ENCODE measurements at regions not wholly inside any gene's neighbourhood (a gene's known extent, or its start where the extent isn't known, plus 50 kb on each side); places are given as distances from the start of the nearest gene placed in this dataset.

GRCh38 chr12:71242511-71242910, 84.7 kb upstream of the TSPAN8 start:
- Histone ChIP-seq H3K27ac (ENCODE audit: low read depth, low read length) (no peak overlapping the region), H3K27me3 (ENCODE audit: insufficient read depth, low read length) (no peaks in the 10 kb centered on the region), H3K4me2 (ENCODE audit: insufficient read depth, low read length) (no peak overlapping the region), H3K4me1 (ENCODE audit: insufficient read depth, low read length) (no peaks in the 10 kb centered on the region), H2AFZ (ENCODE audit: low read length) (no peak overlapping the region), H3K79me2 (ENCODE audit: insufficient read depth, low read length) (no peaks in the 10 kb centered on the region), H3K9me3 (ENCODE audit: low read depth, low read length) (no peaks in the 10 kb centered on the region), H3K36me3 (ENCODE audit: insufficient read depth, low read length) (no peaks in the 10 kb centered on the region), H3K4me3 (ENCODE audit: insufficient read depth, low read length) (no peak overlapping the region), H4K20me1 (ENCODE audit: insufficient read depth, low read length) (no peaks in the 10 kb centered on the region)
- TF ChIP-seq CTCF (IDR thresholded peaks at IDR 0.05; ENCODE audit: extremely low read depth, low read depth, low read length) = no peak
- DNase-seq (ENCODE audit: insufficient read length, low spot score, missing footprints) = no peak

- no peaks in the 10 kb centered on the region for H3K4me1 ChIP-seq (ENCODE audit: insufficient read depth, low read length)
- no peaks in the 10 kb centered on the region for H4K20me1 ChIP-seq (ENCODE audit: insufficient read depth, low read length)
- H3K79me2 ChIP-seq (ENCODE audit: insufficient read depth, low read length) = no peaks in the 10 kb centered on the region
- no peak overlapping the region for H2AFZ ChIP-seq (ENCODE audit: low read length)
- no peaks in the 10 kb centered on the region for H3K9me3 ChIP-seq (ENCODE audit: low read depth, low read length)
- H3K4me2 ChIP-seq (ENCODE audit: insufficient read depth, low read length) = no peak overlapping the region
- no peak overlapping the region for H3K27ac ChIP-seq (ENCODE audit: low read depth, low read length)
- TF ChIP-seq CTCF (IDR thresholded peaks at IDR 0.05; ENCODE audit: extremely low read depth, low read depth, low read length) = no peak
- DNase-seq (ENCODE audit: insufficient read length, low spot score, missing footprints) = no peak
- H3K27me3 ChIP-seq (ENCODE audit: insufficient read depth, low read length) = no peaks in the 10 kb centered on the region
- H3K36me3 ChIP-seq (ENCODE audit: insufficient read depth, low read length) = no peaks in the 10 kb centered on the region
- H3K4me3 ChIP-seq (ENCODE audit: insufficient read depth, low read length) = no peak overlapping the region
Observed at GRCh38 chr12:71240946-71241345, 83.1 kb upstream of the TSPAN8 start.

GRCh38 chr12:71239731-71240130, 81.9 kb upstream of the TSPAN8 start:
- no peak for DNase-seq (ENCODE audit: insufficient read length, low spot score, missing footprints)
- no peaks in the 10 kb centered on the region for H4K20me1 ChIP-seq (ENCODE audit: insufficient read depth, low read length)
- TF ChIP-seq CTCF (IDR thresholded peaks at IDR 0.05; ENCODE audit: extremely low read depth, low read depth, low read length) = no peak
- H3K4me1 ChIP-seq (ENCODE audit: insufficient read depth, low read length) = no peaks in the 10 kb centered on the region
- H3K79me2 ChIP-seq (ENCODE audit: insufficient read depth, low read length) = no peaks in the 10 kb centered on the region
- no peak overlapping the region for H2AFZ ChIP-seq (ENCODE audit: low read length)
- no peak overlapping the region for H3K4me2 ChIP-seq (ENCODE audit: insufficient read depth, low read length)
- H3K27me3 ChIP-seq (ENCODE audit: insufficient read depth, low read length) = no peaks in the 10 kb centered on the region
- H3K27ac ChIP-seq (ENCODE audit: low read depth, low read length) = no peak overlapping the region
- no peaks in the 10 kb centered on the region for H3K36me3 ChIP-seq (ENCODE audit: insufficient read depth, low read length)
- H3K4me3 ChIP-seq (ENCODE audit: insufficient read depth, low read length) = no peak overlapping the region
- H3K9me3 ChIP-seq (ENCODE audit: low read depth, low read length) = no peaks in the 10 kb centered on the region

GRCh38 chr12:71237128-71237527, 79.3 kb upstream of the TSPAN8 start:
- DNase-seq (ENCODE audit: insufficient read length, low spot score, missing footprints) = no peak
- Histone ChIP-seq H3K27ac (ENCODE audit: low read depth, low read length) (no peak overlapping the region), H3K27me3 (ENCODE audit: insufficient read depth, low read length) (no peaks in the 10 kb centered on the region), H3K79me2 (ENCODE audit: insufficient read depth, low read length) (no peaks in the 10 kb centered on the region), H3K9me3 (ENCODE audit: low read depth, low read length) (no peaks in the 10 kb centered on the region), H3K4me3 (ENCODE audit: insufficient read depth, low read length) (no peak overlapping the region), H3K4me1 (ENCODE audit: insufficient read depth, low read length) (no peaks in the 10 kb centered on the region), H2AFZ (ENCODE audit: low read length) (no peak overlapping the region), H4K20me1 (ENCODE audit: insufficient read depth, low read length) (no peaks in the 10 kb centered on the region), H3K36me3 (ENCODE audit: insufficient read depth, low read length) (no peaks in the 10 kb centered on the region), H3K4me2 (ENCODE audit: insufficient read depth, low read length) (no peak overlapping the region)
- TF ChIP-seq CTCF (IDR thresholded peaks at IDR 0.05; ENCODE audit: extremely low read depth, low read depth, low read length) = no peak
